ENCODE measurements at regions not wholly inside any gene's neighbourhood (a gene's known extent, or its start where the extent isn't known, plus 50 kb on each side); places are given as distances from the start of the nearest gene placed in this dataset.

DNA sequence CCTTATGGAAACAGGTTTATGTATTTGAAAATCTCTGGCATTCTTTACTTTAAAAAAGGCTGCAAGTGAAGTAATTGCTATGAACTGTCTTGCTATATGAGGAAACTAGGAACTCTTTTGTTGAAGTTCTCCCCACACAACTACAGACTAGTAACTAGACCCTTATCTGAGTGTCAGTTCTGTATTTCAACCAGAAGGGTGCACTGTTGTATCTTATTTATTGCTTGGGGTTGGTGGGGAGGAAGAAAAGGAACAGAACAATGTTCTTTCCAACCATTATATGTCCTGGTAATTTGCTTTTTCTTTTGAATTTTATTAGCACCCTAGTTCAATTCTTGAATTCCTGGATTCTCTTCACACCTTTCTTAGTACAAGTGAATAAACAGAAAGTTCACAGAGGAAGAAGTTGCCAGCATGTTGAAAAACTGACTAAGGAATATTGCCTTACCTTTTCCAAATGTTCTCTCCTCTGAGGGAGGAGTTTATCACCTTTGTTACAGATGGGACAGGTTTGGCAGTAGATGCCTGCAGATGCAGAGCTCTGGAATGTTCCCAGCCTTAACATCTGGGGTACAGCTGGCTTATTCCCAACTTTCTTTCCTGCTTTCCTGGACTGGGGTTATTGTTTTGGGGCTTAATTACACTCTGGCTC, 162.4 kb upstream of the CFAP20DC start:
- DNase-seq (ENCODE audit: low read depth in 1 of 2, low spot score in 1 of 2), result peak; percentile 14 to 21
- TF ChIP-seq, protein P1, sequence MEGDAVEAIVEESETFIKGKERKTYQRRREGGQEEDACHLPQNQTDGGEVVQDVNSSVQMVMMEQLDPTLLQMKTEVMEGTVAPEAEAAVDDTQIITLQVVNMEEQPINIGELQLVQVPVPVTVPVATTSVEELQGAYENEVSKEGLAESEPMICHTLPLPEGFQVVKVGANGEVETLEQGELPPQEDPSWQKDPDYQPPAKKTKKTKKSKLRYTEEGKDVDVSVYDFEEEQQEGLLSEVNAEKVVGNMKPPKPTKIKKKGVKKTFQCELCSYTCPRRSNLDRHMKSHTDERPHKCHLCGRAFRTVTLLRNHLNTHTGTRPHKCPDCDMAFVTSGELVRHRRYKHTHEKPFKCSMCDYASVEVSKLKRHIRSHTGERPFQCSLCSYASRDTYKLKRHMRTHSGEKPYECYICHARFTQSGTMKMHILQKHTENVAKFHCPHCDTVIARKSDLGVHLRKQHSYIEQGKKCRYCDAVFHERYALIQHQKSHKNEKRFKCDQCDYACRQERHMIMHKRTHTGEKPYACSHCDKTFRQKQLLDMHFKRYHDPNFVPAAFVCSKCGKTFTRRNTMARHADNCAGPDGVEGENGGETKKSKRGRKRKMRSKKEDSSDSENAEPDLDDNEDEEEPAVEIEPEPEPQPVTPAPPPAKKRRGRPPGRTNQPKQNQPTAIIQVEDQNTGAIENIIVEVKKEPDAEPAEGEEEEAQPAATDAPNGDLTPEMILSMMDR (IDR thresholded peaks at IDR 0.05), result peak; percentile 53
- TF ChIP-seq, protein P2, sequence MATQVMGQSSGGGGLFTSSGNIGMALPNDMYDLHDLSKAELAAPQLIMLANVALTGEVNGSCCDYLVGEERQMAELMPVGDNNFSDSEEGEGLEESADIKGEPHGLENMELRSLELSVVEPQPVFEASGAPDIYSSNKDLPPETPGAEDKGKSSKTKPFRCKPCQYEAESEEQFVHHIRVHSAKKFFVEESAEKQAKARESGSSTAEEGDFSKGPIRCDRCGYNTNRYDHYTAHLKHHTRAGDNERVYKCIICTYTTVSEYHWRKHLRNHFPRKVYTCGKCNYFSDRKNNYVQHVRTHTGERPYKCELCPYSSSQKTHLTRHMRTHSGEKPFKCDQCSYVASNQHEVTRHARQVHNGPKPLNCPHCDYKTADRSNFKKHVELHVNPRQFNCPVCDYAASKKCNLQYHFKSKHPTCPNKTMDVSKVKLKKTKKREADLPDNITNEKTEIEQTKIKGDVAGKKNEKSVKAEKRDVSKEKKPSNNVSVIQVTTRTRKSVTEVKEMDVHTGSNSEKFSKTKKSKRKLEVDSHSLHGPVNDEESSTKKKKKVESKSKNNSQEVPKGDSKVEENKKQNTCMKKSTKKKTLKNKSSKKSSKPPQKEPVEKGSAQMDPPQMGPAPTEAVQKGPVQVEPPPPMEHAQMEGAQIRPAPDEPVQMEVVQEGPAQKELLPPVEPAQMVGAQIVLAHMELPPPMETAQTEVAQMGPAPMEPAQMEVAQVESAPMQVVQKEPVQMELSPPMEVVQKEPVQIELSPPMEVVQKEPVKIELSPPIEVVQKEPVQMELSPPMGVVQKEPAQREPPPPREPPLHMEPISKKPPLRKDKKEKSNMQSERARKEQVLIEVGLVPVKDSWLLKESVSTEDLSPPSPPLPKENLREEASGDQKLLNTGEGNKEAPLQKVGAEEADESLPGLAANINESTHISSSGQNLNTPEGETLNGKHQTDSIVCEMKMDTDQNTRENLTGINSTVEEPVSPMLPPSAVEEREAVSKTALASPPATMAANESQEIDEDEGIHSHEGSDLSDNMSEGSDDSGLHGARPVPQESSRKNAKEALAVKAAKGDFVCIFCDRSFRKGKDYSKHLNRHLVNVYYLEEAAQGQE (IDR thresholded peaks at IDR 0.05), result no peak
- TF ChIP-seq SMC3 (IDR thresholded peaks at IDR 0.05) (peak; percentile 55; the same call in 2 of the 3 replicates), CEBPB (IDR thresholded peaks at IDR 0.05) (no peak), RAD21 (conservative IDR thresholded peaks at IDR 0.05 in 1 of 2, IDR thresholded peaks at IDR 0.05 in 1 of 2) (peak; percentile 66 to 68)
- Histone ChIP-seq H3K4me3 (no peak overlapping the region), H3K4me2 (no peak overlapping the region), H3K4me1 (no peaks in the 10 kb centered on the region), H3K9me3 (no peaks in the 10 kb centered on the region), H3K27ac (no peak overlapping the region)
- no peak for FAIRE-seq
- ChIA-PET POLR2A (no interaction called here), CTCF (interaction anchor here (0.8 to 2.0 kb wide), 5 partner anchors 24 to 1531 kb away, joined by 3 to 6 read pairs (median 4); no protein-coding TSS in a partner anchor)
- peak; percentile 77 to 85; a peak in 5 of 6 replicates for ATAC-seq

DNA sequence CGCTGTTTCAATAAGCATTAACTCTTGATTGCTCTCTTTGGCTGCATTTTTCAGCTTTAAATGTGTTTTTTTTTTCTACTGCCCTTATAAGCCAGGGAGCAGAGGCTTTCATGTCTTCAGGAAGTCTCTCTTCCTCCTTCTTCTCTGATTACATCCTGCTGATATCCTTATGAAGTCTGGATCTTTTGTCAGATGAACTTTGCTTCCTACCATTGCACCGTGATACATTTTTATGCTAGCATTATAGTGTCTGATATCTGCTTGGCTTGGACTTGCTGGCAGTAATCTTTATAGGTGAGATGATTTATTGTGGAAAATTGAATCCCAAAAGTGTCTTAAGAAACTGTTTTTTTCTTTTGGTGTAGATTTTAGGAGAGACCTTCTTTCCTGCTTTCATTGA, 160.4 kb upstream of the CFAP20DC start:
- CTCF ChIA-PET, result interaction anchor here (1.6 kb wide), 1 partner anchor 648 kb away, joined by 6 read pairs; no protein-coding TSS in a partner anchor
- no peak for FAIRE-seq
- no peak overlapping the region for H3K27ac ChIP-seq
- no peak for ATAC-seq
- TF ChIP-seq, protein P3, sequence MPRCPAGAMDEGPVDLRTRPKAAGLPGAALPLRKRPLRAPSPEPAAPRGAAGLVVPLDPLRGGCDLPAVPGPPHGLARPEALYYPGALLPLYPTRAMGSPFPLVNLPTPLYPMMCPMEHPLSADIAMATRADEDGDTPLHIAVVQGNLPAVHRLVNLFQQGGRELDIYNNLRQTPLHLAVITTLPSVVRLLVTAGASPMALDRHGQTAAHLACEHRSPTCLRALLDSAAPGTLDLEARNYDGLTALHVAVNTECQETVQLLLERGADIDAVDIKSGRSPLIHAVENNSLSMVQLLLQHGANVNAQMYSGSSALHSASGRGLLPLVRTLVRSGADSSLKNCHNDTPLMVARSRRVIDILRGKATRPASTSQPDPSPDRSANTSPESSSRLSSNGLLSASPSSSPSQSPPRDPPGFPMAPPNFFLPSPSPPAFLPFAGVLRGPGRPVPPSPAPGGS (IDR thresholded peaks at IDR 0.05), result no peak
- no peak for TF ChIP-seq BHLHE40 (IDR thresholded peaks at IDR 0.05; ENCODE audit: low read depth, low read length)
- TF ChIP-seq, protein P4, sequence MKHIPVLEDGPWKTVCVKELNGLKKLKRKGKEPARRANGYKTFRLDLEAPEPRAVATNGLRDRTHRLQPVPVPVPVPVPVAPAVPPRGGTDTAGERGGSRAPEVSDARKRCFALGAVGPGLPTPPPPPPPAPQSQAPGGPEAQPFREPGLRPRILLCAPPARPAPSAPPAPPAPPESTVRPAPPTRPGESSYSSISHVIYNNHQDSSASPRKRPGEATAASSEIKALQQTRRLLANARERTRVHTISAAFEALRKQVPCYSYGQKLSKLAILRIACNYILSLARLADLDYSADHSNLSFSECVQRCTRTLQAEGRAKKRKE (CRISPR knock-in tag; IDR thresholded peaks at IDR 0.05; ENCODE audit: low read depth), result no peak
- no peak for TF ChIP-seq KDM1A (IDR thresholded peaks at IDR 0.05; ENCODE audit: low read depth)
- H3K4me3 ChIP-seq, result no peak overlapping the region
- H3K4me2 ChIP-seq, result no peak overlapping the region
- WGBS (ENCODE audit: missing lambda C conversion rate), result 4% methylated on average over 2 of the region's 2 CpGs
- H3K9me3 ChIP-seq, result no peaks in the 10 kb centered on the region
- POLR2A ChIA-PET, result no interaction called here
- H3K4me1 ChIP-seq, result no peaks in the 10 kb centered on the region
- no peak for DNase-seq (ENCODE audit: low read depth in 1 of 2, low spot score in 1 of 2)

DNA sequence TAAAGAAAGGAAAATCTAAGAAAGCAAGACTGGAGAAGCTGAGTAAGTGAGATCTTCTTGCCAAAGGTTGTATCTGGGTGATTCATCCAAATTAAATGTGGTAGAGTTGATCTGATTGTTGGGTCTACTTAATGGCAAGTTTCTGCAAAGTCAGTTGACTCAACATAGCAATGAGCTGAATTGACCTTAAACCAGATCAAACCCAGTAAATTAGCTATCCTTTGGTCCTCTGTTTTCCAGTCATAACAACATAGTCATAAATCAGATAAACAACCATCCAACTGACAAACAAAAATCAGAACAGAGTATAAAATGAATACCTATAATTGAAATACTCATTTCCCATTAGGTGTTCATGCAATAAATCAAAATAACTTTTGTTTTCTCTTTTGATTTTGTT, 142.6 kb upstream of the CFAP20DC start:
- TF ChIP-seq HOXA7 (CRISPR knock-in tag; IDR thresholded peaks at IDR 0.05) (no peak), MAFK (IDR thresholded peaks at IDR 0.05; ENCODE audit: partially characterized antibody) (no peak), HDAC2 (IDR thresholded peaks at IDR 0.05) (no peak), FOXS1 (CRISPR knock-in tag; IDR thresholded peaks at IDR 0.05) (no peak), JUN (IDR thresholded peaks at IDR 0.05) (no peak), RAD21 (conservative IDR thresholded peaks at IDR 0.05 in 1 of 2, IDR thresholded peaks at IDR 0.05 in 1 of 2) (no peak), PHF8 (IDR thresholded peaks at IDR 0.05; ENCODE audit: borderline replicate concordance, low read depth) (no peak), HOXB13 (CRISPR knock-in tag; IDR thresholded peaks at IDR 0.05; ENCODE audit: low read depth) (no peak)
- TF ChIP-seq, protein P1 (IDR thresholded peaks at IDR 0.05), result no peak
- TF ChIP-seq, protein P4 (CRISPR knock-in tag; IDR thresholded peaks at IDR 0.05; ENCODE audit: low read depth), result no peak
- TF ChIP-seq, protein P3 (IDR thresholded peaks at IDR 0.05), result no peak
- H3K4me1 ChIP-seq, result peaks cover 9% of the 10 kb centered on the region; the same call in 1 of the 3 replicates
- DNase-seq (ENCODE audit: low read depth in 1 of 2, low spot score in 1 of 2) (peak in 1 of 2 experiments; percentile 1), FAIRE-seq (no peak), ATAC-seq (no peak)
- ChIA-PET CTCF (no interaction called here), POLR2A (interaction anchor here (0.7 kb wide), 1 partner anchor 8 kb away, joined by 3 read pairs; no protein-coding TSS in a partner anchor)
- no peaks in the 10 kb centered on the region for H3K9me3 ChIP-seq
- no peak overlapping the region for H3K27ac ChIP-seq
- no peak overlapping the region for H3K4me2 ChIP-seq
- H3K4me3 ChIP-seq, result no peak overlapping the region
